ENCODE measurements at regions not wholly inside any gene's neighbourhood (a gene's known extent, or its start where the extent isn't known, plus 50 kb on each side); places are given as distances from the start of the nearest gene placed in this dataset.

DNA sequence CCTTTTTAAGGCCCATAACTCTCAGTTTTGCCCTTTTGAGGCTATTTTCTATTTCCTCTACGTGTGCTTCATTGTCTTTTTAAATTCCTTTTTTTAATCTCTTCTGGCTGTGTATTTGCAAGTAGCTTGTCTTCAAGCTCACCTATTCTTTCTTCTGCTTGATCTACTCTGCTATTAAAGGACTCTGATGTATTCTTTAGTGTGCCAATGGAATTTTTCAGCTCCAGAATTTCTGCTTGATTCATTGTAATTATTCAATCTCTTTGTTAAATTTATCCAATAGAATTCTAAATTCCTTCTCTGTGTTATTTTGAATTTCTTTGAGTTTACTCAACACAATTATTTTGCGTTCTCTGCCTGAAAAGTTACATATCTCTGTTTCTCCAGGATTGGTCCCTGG is 178.7 kb downstream of the FAM170A start:
- no peaks in the 10 kb centered on the region for H3K27me3 ChIP-seq
- TF ChIP-seq, protein P1, sequence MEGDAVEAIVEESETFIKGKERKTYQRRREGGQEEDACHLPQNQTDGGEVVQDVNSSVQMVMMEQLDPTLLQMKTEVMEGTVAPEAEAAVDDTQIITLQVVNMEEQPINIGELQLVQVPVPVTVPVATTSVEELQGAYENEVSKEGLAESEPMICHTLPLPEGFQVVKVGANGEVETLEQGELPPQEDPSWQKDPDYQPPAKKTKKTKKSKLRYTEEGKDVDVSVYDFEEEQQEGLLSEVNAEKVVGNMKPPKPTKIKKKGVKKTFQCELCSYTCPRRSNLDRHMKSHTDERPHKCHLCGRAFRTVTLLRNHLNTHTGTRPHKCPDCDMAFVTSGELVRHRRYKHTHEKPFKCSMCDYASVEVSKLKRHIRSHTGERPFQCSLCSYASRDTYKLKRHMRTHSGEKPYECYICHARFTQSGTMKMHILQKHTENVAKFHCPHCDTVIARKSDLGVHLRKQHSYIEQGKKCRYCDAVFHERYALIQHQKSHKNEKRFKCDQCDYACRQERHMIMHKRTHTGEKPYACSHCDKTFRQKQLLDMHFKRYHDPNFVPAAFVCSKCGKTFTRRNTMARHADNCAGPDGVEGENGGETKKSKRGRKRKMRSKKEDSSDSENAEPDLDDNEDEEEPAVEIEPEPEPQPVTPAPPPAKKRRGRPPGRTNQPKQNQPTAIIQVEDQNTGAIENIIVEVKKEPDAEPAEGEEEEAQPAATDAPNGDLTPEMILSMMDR (IDR thresholded peaks at IDR 0.05; ENCODE audit: low read depth, low read length) = no peak
- DNase-seq (ENCODE audit: low read depth in 1 of 2, low spot score in 1 of 2) = no peak
- no peaks in the 10 kb centered on the region for H3K4me1 ChIP-seq (ENCODE audit: low read depth)
- H3K36me3 ChIP-seq = no peaks in the 10 kb centered on the region
- no peaks in the 10 kb centered on the region for H3K9me3 ChIP-seq (ENCODE audit: low read depth)
- no peak overlapping the region for H3K27ac ChIP-seq
- H3K4me3 ChIP-seq = no peak overlapping the region

DNA sequence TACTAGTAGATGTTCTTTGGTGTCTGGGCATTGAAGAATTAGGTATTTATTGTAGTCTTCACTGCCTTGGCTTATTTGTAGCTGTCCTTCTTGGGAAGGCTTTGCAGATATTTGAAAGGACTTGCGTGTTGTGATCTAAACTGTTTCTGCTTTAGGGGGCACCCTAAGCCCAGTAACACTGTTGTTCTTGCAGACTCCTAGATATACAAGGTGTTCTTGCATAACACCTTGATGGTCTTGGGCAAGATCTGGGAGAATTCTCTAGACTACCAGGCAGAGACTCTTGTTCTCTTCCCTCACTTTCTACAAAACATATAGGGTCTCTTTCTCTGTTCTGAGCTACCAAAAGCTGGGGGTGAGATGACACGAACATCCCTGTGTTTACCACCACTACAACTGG is 179.1 kb downstream of the FAM170A start:
- Histone ChIP-seq H3K27me3 (no peaks in the 10 kb centered on the region), H3K27ac (no peak overlapping the region), H3K9me3 (ENCODE audit: low read depth) (no peaks in the 10 kb centered on the region), H3K4me3 (no peak overlapping the region), H3K36me3 (no peaks in the 10 kb centered on the region), H3K4me1 (ENCODE audit: low read depth) (no peaks in the 10 kb centered on the region)
- TF ChIP-seq, protein P1 (IDR thresholded peaks at IDR 0.05; ENCODE audit: low read depth, low read length) = no peak
- DNase-seq (ENCODE audit: low read depth in 1 of 2, low spot score in 1 of 2) = no peak

DNA sequence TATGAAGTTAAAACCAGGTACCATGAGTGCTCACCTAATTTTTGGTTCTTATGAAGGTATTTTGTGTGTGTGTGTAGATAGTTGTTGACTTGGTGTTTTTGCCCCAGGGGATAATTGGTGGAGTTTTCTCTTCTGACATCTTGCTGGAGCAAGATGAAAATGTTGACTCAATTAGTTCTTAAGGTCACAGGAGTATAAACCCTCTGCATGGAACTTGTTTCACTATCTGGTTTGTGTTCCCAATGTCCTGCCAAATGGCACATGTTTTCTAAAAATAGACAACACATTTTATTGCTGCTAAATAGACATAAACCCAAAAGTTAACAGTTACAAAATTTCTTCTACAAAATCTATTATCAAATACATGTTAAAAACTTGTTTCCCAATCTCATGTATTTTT is 180.9 kb downstream of the FAM170A start:
- Histone ChIP-seq H3K4me3 (no peak overlapping the region), H3K27me3 (no peaks in the 10 kb centered on the region), H3K27ac (no peak overlapping the region), H3K36me3 (no peaks in the 10 kb centered on the region), H3K9me3 (ENCODE audit: low read depth) (no peaks in the 10 kb centered on the region), H3K4me1 (ENCODE audit: low read depth) (no peaks in the 10 kb centered on the region)
- DNase-seq (ENCODE audit: low read depth in 1 of 2, low spot score in 1 of 2) = no peak
- TF ChIP-seq, protein P1 (IDR thresholded peaks at IDR 0.05; ENCODE audit: low read depth, low read length) = no peak

DNA sequence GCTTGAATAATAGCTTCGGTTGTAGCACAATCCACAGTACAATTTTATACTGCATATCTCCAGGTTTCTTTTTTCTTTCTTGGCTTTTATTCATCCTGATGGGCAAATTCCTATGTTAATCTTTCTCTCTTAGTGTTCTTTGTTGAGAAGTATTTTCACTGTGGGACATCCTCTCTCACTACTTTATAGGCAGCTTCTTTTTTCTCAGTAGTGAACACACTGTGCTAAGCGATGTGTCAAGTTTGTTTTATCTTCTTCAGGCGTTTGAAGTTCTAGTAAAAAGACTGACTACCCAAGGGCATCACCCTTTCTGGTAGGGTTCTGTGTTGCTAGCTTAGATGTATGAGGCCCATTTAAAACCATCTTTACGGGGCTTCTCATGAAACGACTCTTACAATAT is 182.1 kb downstream of the FAM170A start:
- Histone ChIP-seq H3K27me3 (no peaks in the 10 kb centered on the region), H3K4me3 (no peak overlapping the region), H3K9me3 (ENCODE audit: low read depth) (no peaks in the 10 kb centered on the region), H3K36me3 (no peaks in the 10 kb centered on the region), H3K4me1 (ENCODE audit: low read depth) (no peaks in the 10 kb centered on the region), H3K27ac (no peak overlapping the region)
- TF ChIP-seq, protein P1 (IDR thresholded peaks at IDR 0.05; ENCODE audit: low read depth, low read length) = no peak
- DNase-seq (ENCODE audit: low read depth in 1 of 2, low spot score in 1 of 2) = no peak

DNA sequence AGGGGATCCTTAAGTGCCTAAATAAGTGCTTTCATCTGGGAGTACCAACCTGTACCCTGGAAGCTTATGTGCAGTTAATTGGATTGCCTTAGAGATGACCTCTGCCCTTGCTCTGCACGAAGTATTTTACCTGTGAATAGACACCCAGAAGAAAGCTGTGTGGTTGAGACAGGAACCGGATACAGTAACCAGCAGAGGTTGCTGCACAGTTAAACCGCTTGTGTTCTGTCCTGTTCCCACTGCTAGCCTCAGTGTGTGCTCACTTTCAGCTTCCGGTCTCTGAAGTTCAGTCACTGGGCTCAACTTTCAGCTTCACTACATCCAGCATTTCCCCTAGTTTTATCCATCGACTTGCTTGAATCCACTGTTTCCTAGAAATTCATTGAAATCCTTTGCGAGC is 185.3 kb downstream of the FAM170A start:
- Histone ChIP-seq H3K9me3 (ENCODE audit: low read depth) (no peaks in the 10 kb centered on the region), H3K4me3 (no peak overlapping the region), H3K27ac (no peak overlapping the region), H3K27me3 (no peaks in the 10 kb centered on the region), H3K4me1 (ENCODE audit: low read depth) (no peaks in the 10 kb centered on the region), H3K36me3 (no peaks in the 10 kb centered on the region)
- TF ChIP-seq, protein P1 (IDR thresholded peaks at IDR 0.05; ENCODE audit: low read depth, low read length) = no peak
- DNase-seq (ENCODE audit: low read depth in 1 of 2, low spot score in 1 of 2) = no peak

DNA sequence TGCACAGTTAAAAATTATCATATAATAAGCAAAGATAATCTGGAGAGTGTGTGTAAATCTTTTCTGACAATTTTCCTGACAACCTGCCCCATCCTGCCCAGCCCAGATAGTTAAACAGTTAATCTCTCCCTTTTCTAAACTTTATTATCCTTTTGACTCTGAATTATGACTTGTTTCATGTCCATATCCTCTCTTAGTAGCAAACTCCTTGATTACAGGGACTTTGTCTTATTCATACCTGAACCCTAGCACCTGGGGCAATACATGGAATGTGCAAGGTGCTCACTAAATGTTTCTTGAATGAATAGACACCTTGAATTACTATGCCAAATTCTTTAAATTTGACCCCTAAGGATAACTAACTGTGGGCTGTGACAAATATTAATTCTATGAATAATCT is 186.7 kb downstream of the FAM170A start:
- TF ChIP-seq, protein P1 (IDR thresholded peaks at IDR 0.05; ENCODE audit: low read depth, low read length) = no peak

More for the DNA sequence above, 186.7 kb downstream of the FAM170A start:
- DNase-seq (ENCODE audit: low read depth in 1 of 2, low spot score in 1 of 2) = no peak
- H3K27ac ChIP-seq = no peak overlapping the region
- no peaks in the 10 kb centered on the region for H3K36me3 ChIP-seq
- no peaks in the 10 kb centered on the region for H3K9me3 ChIP-seq (ENCODE audit: low read depth)
- H3K4me1 ChIP-seq (ENCODE audit: low read depth) = no peaks in the 10 kb centered on the region
- no peak overlapping the region for H3K4me3 ChIP-seq
- no peaks in the 10 kb centered on the region for H3K27me3 ChIP-seq

Measured in cardiac muscle cell (in vitro differentiated cells and primary cell).